GM23338 (cell line): ENCODE measurements at regions not wholly inside any gene's neighbourhood (a gene's known extent, or its start where the extent isn't known, plus 50 kb on each side); places are given as distances from the start of the nearest gene placed in this dataset.

Experiments
- ATAC-seq: fragments of 200-7000 bp; cut with Tn5 transposase; 3 replicates; pipeline ENCODE4 v1.9.1; 2020
- DNase-seq: peaks from one replicate; pipeline ENCODE4 v3.0.0-alpha.2; 2015; ENCODE audit warnings: low spot score
- H2AFZ ChIP-seq: fragments of 200-600 bp; sonication (generic); 2 replicates; pipeline ENCODE4 v1.8.0; 2016; ENCODE audit warnings: antibody characterized with exemption, mild to moderate bottlenecking, moderate library complexity
- H3F3A ChIP-seq: fragments of 200-600 bp; sonication (generic); replicated peaks from 2 replicates; pipeline ENCODE4 v1.8.0; 2017; ENCODE audit warnings: antibody characterized with exemption, mixed run types, low read depth
- H3K27ac ChIP-seq: fragments of 200-600 bp; sonication (generic); 2 replicates; pipeline ENCODE4 v1.6.1; 2016; ENCODE audit warnings: low read depth
- H3K27me3 ChIP-seq: fragments of 200-600 bp; sonication (generic); 2 replicates; pipeline ENCODE4 v1.8.0; 2016; ENCODE audit warnings: mild to moderate bottlenecking, mixed run types, moderate library complexity; ENCODE audit not compliant: insufficient read depth
- H3K36me3 ChIP-seq: fragments of 200-600 bp; sonication (generic); 2 replicates; pipeline ENCODE4 v1.8.0; 2016; ENCODE audit warnings: mild to moderate bottlenecking; ENCODE audit not compliant: insufficient read depth
- H3K4me1 ChIP-seq: fragments of 200-600 bp; sonication (generic); 2 replicates; pipeline ENCODE4 v1.8.0; 2016; ENCODE audit warnings: mild to moderate bottlenecking, moderate library complexity; ENCODE audit not compliant: insufficient read depth
- H3K4me2 ChIP-seq: fragments of 200-600 bp; sonication (generic); 2 replicates; pipeline ENCODE4 v1.7.1; 2017; ENCODE audit warnings: mixed run types
- H3K4me3 ChIP-seq: fragments of 200-600 bp; sonication (generic); 2 replicates; pipeline ENCODE4 v1.6.1; 2016; ENCODE audit warnings: mixed run types
- H3K79me2 ChIP-seq: fragments of 200-600 bp; sonication (generic); replicated peaks from 2 replicates; pipeline ENCODE4 v1.8.0; 2017; ENCODE audit warnings: mild to moderate bottlenecking; ENCODE audit not compliant: insufficient read depth
- H3K9me2 ChIP-seq: fragments of 200-600 bp; sonication (generic); 2 replicates; pipeline ENCODE4 v1.8.0; 2017; ENCODE audit not compliant: insufficient read depth
- H4K20me1 ChIP-seq: fragments of 200-600 bp; sonication (generic); replicated peaks from 2 replicates; pipeline ENCODE4 v1.8.0; 2017; ENCODE audit warnings: mild to moderate bottlenecking; ENCODE audit not compliant: insufficient read depth
- H3K27ac Mint-ChIP-seq: 2 replicates; pipeline ENCODE4 v1.8.0; 2020; ENCODE audit warnings: inconsistent platforms, mild to moderate bottlenecking, moderate library complexity, mixed read lengths
- H3K27me3 Mint-ChIP-seq: 3 replicates; pipeline ENCODE4 v1.8.0; 2022; ENCODE audit warnings: low read depth, mild to moderate bottlenecking, moderate library complexity, mixed read lengths, inconsistent platforms; ENCODE audit not compliant: insufficient read depth, poor library complexity
- H3K36me3 Mint-ChIP-seq: 3 replicates; pipeline ENCODE4 v1.8.0; 2021; ENCODE audit warnings: low read depth, mild to moderate bottlenecking, inconsistent platforms, moderate library complexity, mixed read lengths
- H3K4me1 Mint-ChIP-seq: 3 replicates; pipeline ENCODE4 v1.8.0; 2020; ENCODE audit warnings: mild to moderate bottlenecking, inconsistent platforms, mixed read lengths
- H3K4me3 Mint-ChIP-seq: 3 replicates; pipeline ENCODE4 v1.8.0; 2021; ENCODE audit warnings: moderate library complexity, mild to moderate bottlenecking, inconsistent platforms, mixed read lengths
- H3K9me3 Mint-ChIP-seq: 3 replicates; pipeline ENCODE4 v1.8.0; 2020; ENCODE audit warnings: moderate library complexity, mild to moderate bottlenecking, inconsistent platforms, mixed read lengths
- CREB1 ChIP-seq: fragments of 250-450 bp; sonication (Bioruptor Pico); IDR thresholded peaks from 2 replicates; pipeline ENCODE4 v1.5.0; 2020; ENCODE audit warnings: low read depth, mild to moderate bottlenecking, moderate library complexity
- TF ChIP-seq, protein P1 (sequence below): fragments of 250-450 bp; sonication (Bioruptor Pico); IDR thresholded peaks from 2 replicates; pipeline ENCODE4 v1.5.0; 2020; ENCODE audit warnings: mild to moderate bottlenecking, moderate library complexity
- TF ChIP-seq, protein P2 (sequence below): IDR thresholded peaks from 2 replicates; pipeline ENCODE4 v1.6.1; 2016; ENCODE audit warnings: antibody characterized with exemption

DNA sequence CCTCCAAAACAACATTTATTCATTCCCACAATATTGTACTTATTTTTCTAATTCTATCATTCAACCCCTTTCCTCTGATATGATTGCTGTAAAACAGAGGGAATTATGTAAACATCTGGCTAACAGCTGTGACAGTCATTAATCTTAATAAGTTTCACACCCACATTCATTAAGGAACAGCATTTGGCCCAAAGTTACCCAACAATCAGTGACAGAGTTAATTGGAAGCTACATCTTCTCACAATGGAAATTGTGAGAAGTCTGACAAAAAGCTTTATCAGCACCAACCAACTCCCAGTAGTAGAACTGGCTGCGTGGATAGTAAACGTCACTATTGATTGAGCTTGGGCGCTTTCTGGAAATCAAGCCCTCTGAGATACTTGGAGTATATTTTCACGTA is 165.8 kb upstream of the SLC24A5 start (continued):
- TF ChIP-seq, protein P1, sequence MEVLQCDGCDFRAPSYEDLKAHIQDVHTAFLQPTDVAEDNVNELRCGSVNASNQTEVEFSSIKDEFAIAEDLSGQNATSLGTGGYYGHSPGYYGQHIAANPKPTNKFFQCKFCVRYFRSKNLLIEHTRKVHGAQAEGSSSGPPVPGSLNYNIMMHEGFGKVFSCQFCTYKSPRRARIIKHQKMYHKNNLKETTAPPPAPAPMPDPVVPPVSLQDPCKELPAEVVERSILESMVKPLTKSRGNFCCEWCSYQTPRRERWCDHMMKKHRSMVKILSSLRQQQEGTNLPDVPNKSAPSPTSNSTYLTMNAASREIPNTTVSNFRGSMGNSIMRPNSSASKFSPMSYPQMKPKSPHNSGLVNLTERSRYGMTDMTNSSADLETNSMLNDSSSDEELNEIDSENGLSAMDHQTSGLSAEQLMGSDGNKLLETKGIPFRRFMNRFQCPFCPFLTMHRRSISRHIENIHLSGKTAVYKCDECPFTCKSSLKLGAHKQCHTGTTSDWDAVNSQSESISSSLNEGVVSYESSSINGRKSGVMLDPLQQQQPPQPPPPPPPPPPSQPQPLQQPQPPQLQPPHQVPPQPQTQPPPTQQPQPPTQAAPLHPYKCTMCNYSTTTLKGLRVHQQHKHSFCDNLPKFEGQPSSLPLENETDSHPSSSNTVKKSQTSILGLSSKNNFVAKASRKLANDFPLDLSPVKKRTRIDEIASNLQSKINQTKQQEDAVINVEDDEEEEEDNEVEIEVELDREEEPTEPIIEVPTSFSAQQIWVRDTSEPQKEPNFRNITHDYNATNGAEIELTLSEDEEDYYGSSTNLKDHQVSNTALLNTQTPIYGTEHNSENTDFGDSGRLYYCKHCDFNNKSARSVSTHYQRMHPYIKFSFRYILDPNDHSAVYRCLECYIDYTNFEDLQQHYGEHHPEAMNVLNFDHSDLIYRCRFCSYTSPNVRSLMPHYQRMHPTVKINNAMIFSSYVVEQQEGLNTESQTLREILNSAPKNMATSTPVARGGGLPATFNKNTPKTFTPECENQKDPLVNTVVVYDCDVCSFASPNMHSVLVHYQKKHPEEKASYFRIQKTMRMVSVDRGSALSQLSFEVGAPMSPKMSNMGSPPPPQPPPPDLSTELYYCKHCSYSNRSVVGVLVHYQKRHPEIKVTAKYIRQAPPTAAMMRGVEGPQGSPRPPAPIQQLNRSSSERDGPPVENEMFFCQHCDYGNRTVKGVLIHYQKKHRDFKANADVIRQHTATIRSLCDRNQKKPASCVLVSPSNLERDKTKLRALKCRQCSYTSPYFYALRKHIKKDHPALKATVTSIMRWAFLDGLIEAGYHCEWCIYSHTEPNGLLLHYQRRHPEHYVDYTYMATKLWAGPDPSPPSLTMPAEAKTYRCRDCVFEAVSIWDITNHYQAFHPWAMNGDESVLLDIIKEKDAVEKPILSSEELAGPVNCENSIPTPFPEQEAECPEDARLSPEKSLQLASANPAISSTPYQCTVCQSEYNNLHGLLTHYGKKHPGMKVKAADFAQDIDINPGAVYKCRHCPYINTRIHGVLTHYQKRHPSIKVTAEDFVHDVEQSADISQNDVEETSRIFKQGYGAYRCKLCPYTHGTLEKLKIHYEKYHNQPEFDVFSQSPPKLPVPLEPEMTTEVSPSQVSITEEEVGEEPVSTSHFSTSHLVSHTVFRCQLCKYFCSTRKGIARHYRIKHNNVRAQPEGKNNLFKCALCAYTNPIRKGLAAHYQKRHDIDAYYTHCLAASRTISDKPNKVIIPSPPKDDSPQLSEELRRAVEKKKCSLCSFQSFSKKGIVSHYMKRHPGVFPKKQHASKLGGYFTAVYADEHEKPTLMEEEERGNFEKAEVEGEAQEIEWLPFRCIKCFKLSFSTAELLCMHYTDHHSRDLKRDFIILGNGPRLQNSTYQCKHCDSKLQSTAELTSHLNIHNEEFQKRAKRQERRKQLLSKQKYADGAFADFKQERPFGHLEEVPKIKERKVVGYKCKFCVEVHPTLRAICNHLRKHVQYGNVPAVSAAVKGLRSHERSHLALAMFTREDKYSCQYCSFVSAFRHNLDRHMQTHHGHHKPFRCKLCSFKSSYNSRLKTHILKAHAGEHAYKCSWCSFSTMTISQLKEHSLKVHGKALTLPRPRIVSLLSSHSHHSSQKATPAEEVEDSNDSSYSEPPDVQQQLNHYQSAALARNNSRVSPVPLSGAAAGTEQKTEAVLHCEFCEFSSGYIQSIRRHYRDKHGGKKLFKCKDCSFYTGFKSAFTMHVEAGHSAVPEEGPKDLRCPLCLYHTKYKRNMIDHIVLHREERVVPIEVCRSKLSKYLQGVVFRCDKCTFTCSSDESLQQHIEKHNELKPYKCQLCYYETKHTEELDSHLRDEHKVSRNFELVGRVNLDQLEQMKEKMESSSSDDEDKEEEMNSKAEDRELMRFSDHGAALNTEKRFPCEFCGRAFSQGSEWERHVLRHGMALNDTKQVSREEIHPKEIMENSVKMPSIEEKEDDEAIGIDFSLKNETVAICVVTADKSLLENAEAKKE: no peak
- TF ChIP-seq CREB1 (CRISPR knock-in tag): no peak
- TF ChIP-seq, protein P2, sequence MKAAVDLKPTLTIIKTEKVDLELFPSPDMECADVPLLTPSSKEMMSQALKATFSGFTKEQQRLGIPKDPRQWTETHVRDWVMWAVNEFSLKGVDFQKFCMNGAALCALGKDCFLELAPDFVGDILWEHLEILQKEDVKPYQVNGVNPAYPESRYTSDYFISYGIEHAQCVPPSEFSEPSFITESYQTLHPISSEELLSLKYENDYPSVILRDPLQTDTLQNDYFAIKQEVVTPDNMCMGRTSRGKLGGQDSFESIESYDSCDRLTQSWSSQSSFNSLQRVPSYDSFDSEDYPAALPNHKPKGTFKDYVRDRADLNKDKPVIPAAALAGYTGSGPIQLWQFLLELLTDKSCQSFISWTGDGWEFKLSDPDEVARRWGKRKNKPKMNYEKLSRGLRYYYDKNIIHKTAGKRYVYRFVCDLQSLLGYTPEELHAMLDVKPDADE: no peak

DNA sequence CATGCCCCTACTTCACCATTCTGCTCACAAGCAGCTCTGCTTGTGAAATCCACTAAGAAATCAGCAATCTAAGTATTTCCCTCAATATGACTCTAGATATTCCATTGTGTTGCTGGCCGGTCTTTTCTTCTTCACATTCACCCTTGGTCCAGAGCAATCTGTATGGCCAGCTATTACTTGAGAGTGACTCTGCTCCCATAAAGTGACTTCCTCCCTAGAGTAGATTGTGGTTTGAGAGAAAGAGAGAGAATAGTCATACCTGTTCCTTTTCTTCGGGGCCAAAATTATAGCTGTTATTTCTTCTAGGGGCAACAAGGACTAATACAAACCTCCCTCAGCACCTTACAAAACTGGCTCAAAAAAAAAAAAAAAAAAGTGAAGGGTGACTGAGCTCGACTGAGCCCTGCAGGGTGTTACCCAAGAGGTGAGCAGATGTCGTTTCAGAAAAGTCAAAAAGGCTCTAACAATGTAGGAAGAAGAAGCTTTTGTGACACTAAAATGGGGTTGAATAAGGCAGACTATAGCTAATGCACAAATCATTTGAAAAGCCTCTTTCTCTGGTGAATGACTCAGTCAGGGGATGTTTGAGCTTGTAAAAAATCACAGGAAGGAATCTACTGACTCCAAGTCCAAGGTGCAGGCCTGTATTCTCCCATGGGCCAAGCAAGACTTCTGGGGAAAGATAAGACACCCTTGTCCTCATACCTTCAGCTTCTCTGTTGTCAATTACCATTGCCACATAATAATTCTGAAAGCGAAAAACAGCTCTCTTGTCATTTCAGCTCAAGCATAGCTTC is 161.0 kb upstream of the SLC24A5 start:
- H3K27me3 Mint-ChIP-seq: no peaks in the 10 kb centered on the region
- H2AFZ ChIP-seq: peak overlapping the region; percentile 23; the same call in 1 of the 2 replicates
- H3K27ac Mint-ChIP-seq: no peak overlapping the region
- H3K27me3 ChIP-seq: no peaks in the 10 kb centered on the region
- TF ChIP-seq, protein P2: no peak
- H3K79me2 ChIP-seq: no peaks in the 10 kb centered on the region
- H3K36me3 ChIP-seq: no peaks in the 10 kb centered on the region; the same call in 1 of the 2 replicates
- H3K36me3 Mint-ChIP-seq: no peaks in the 10 kb centered on the region
- no peak overlapping the region for H3K4me2 ChIP-seq
- H3K4me1 ChIP-seq: no peaks in the 10 kb centered on the region
- ATAC-seq (no peak), DNase-seq (no peak)
- no peaks in the 10 kb centered on the region for H3F3A ChIP-seq
- no peak overlapping the region for H3K4me3 ChIP-seq
- no peaks in the 10 kb centered on the region for H3K9me3 Mint-ChIP-seq
- H4K20me1 ChIP-seq: no peaks in the 10 kb centered on the region
- H3K4me1 Mint-ChIP-seq: peaks cover 11% of the 10 kb centered on the region
- H3K9me2 ChIP-seq: 0 out of 2 replicates have a peak, but pooled peaks cover 10% of the 10 kb centered on the region
- H3K4me3 Mint-ChIP-seq: no peak overlapping the region
- H3K27ac ChIP-seq: no peak overlapping the region
